Activated B cell treated with CpG ODN at 0.5 μM for 24 hours (primary cell): ENCODE measurements at regions not wholly inside any gene's neighbourhood (a gene's known extent, or its start where the extent isn't known, plus 50 kb on each side); places are given as distances from the start of the nearest gene placed in this dataset.

Source experiments
- ATAC-seq: fragments of 200-7000 bp; cut with Tn5 transposase; one replicate; pipeline ENCODE4 v1.10.0; 2021; ENCODE audit warnings: low read depth, mild to moderate bottlenecking, moderate library complexity
- CTCF ChIA-PET: fragments of 350-600 bp; sonication (Branson Sonifier 250); formaldehyde crosslinking; loops from one replicate; lab custom pipeline; 2021; ENCODE audit warnings: antibody characterized with exemption; lab: Charles Lee
- POLR2A ChIA-PET: fragments of 350-600 bp; sonication (Branson Sonifier 250); formaldehyde crosslinking; loops from one replicate; lab custom pipeline; 2021; ENCODE audit warnings: antibody characterized with exemption; lab: Charles Lee
- DNase-seq: peaks from one replicate; pipeline ENCODE4 v3.0.0; 2022
- H3K27ac Mint-ChIP-seq: one replicate; pipeline ENCODE4 v1.8.0; 2020; ENCODE audit warnings: mixed read lengths
- H3K27me3 Mint-ChIP-seq: one replicate; pipeline ENCODE4 v1.8.0; 2021; ENCODE audit warnings: mixed read lengths
- H3K36me3 Mint-ChIP-seq: one replicate; pipeline ENCODE4 v1.8.0; 2021; ENCODE audit warnings: low read depth, mixed read lengths
- H3K4me1 Mint-ChIP-seq: one replicate; pipeline ENCODE4 v1.8.0; 2021; ENCODE audit warnings: mixed read lengths
- H3K4me3 Mint-ChIP-seq: one replicate; pipeline ENCODE4 v1.8.0; 2020; ENCODE audit warnings: mild to moderate bottlenecking, mixed read lengths
- H3K9me3 Mint-ChIP-seq: one replicate; pipeline ENCODE4 v1.8.0; 2020; ENCODE audit warnings: mixed read lengths
- CTCF ChIP-seq: fragments of 200-600 bp; IDR thresholded peaks from one replicate; pipeline ENCODE4 v1.8.0; 2022; ENCODE audit warnings: antibody characterized with exemption, mild to moderate bottlenecking
- intact Hi-C: fragments of 100-400 bp; cut with micrococcal nuclease; formaldehyde crosslinking; loops from one replicate; pipeline ENCODE4 v1.15.1; 2024

- H3K36me3 Mint-ChIP-seq: no peaks in the 10 kb centered on the region
- H3K4me3 Mint-ChIP-seq: no peak overlapping the region
- no peak for DNase-seq
- H3K27me3 Mint-ChIP-seq: no peaks in the 10 kb centered on the region
- no peak for ATAC-seq
- intact Hi-C loops: no loop called here
- ChIA-PET CTCF (no interaction called here), POLR2A (no interaction called here)
- no peaks in the 10 kb centered on the region for H3K9me3 Mint-ChIP-seq
- TF ChIP-seq CTCF: no peak
- no peaks in the 10 kb centered on the region for H3K4me1 Mint-ChIP-seq
- no peak overlapping the region for H3K27ac Mint-ChIP-seq
These were observed 433.6 kb downstream of the LRATD1 start for GRCh38 chr2:15066138-15066537.

- DNase-seq (no peak), ATAC-seq (no peak)
- CTCF ChIA-PET: no interaction called here
- Mint-ChIP-seq H3K4me1 (no peaks in the 10 kb centered on the region), H3K27ac (no peak overlapping the region), H3K36me3 (no peaks in the 10 kb centered on the region), H3K4me3 (no peak overlapping the region), H3K9me3 (no peaks in the 10 kb centered on the region), H3K27me3 (no peaks in the 10 kb centered on the region)
- POLR2A ChIA-PET: no interaction called here
- TF ChIP-seq CTCF: no peak
- intact Hi-C loops: no loop called here
These were observed 436.6 kb downstream of the LRATD1 start for GRCh38 chr2:15069149-15069548.

- Mint-ChIP-seq H3K27me3 (no peaks in the 10 kb centered on the region), H3K36me3 (no peaks in the 10 kb centered on the region), H3K4me3 (no peak overlapping the region), H3K9me3 (no peaks in the 10 kb centered on the region), H3K4me1 (no peaks in the 10 kb centered on the region), H3K27ac (no peak overlapping the region)
- ChIA-PET POLR2A (no interaction called here), CTCF (no interaction called here)
- intact Hi-C loops: no loop called here
- ATAC-seq (no peak), DNase-seq (no peak)
- no peak for TF ChIP-seq CTCF
These were observed 440.3 kb downstream of the LRATD1 start for GRCh38 chr2:15072836-15073235.

GRCh38 chr2:15073664-15074063 is 441.1 kb downstream of the LRATD1 start:
- ChIA-PET CTCF (no interaction called here), POLR2A (no interaction called here)
- H3K27me3 Mint-ChIP-seq: no peaks in the 10 kb centered on the region
- DNase-seq: no peak
- no peaks in the 10 kb centered on the region for H3K9me3 Mint-ChIP-seq
- H3K36me3 Mint-ChIP-seq: no peaks in the 10 kb centered on the region
- H3K4me1 Mint-ChIP-seq: no peaks in the 10 kb centered on the region
- TF ChIP-seq CTCF: no peak
- no peak for ATAC-seq
- H3K4me3 Mint-ChIP-seq: no peak overlapping the region
- intact Hi-C loops: no loop called here
- no peak overlapping the region for H3K27ac Mint-ChIP-seq

- intact Hi-C loops: no loop called here
- H3K27me3 Mint-ChIP-seq: no peaks in the 10 kb centered on the region
- no peaks in the 10 kb centered on the region for H3K4me1 Mint-ChIP-seq
- ATAC-seq (no peak), DNase-seq (no peak)
- no peak overlapping the region for H3K27ac Mint-ChIP-seq
- H3K9me3 Mint-ChIP-seq: no peaks in the 10 kb centered on the region
- H3K4me3 Mint-ChIP-seq: no peak overlapping the region
- ChIA-PET POLR2A (no interaction called here), CTCF (no interaction called here)
- no peak for TF ChIP-seq CTCF
- no peaks in the 10 kb centered on the region for H3K36me3 Mint-ChIP-seq
These were observed 441.8 kb downstream of the LRATD1 start for GRCh38 chr2:15074319-15074718.
